B cell (primary cell): ENCODE measurements at regions not wholly inside any gene's neighbourhood (a gene's known extent, or its start where the extent isn't known, plus 50 kb on each side); places are given as distances from the start of the nearest gene placed in this dataset.

Experiments used
- ATAC-seq: fragments of 200-7000 bp; cut with Tn5 transposase; one replicate; pipeline ENCODE4 v1.10.0; 2021; ENCODE audit warnings: low read depth, mild to moderate bottlenecking, moderate number of reproducible peaks, moderate library complexity
- CTCF ChIA-PET: fragments of 350-600 bp; sonication (Branson Sonifier 250); formaldehyde crosslinking; loops from one replicate; lab custom pipeline; 2021; ENCODE audit warnings: antibody characterized with exemption, inconsistent platforms; lab: Charles Lee
- POLR2A ChIA-PET: fragments of 350-600 bp; sonication (Branson Sonifier 250); formaldehyde crosslinking; loops from one replicate; lab custom pipeline; 2021; ENCODE audit warnings: antibody characterized with exemption; lab: Charles Lee
- DNase-seq: peaks from one replicate; pipeline ENCODE4 v3.0.0; 2013
- H2AFZ ChIP-seq: 2 replicates; pipeline ENCODE4 v1.6.1; 2012; ENCODE audit warnings: mild to moderate bottlenecking, low read depth, low read length; ENCODE audit not compliant: insufficient read depth, poor library complexity, severe bottlenecking
- H3K27ac ChIP-seq, 2 donors: 1 replicate in 1 of 2; 2 replicates in 1 of 2; pipeline ENCODE4 v1.5.1; 2012 to 2013; ENCODE audit warnings: low read length in 2 of 2, mild to moderate bottlenecking in 2 of 2, moderate library complexity in 1 of 2
- H3K27me3 ChIP-seq, 4 experiments: fragments of 200-600 bp in 1 of 4; sonication (generic) in 1 of 4; replicated peaks in 1 of 4; 1 replicate in 2 of 4; 2 replicates in 2 of 4; pipeline versions ENCODE4 v1.6.1 to v1.7.0; 2013 to 2016; ENCODE audit warnings: low read length in 3 of 4, mild to moderate bottlenecking in 2 of 4, mixed read lengths in 1 of 4, moderate library complexity in 1 of 4; ENCODE audit not compliant: insufficient read depth in 4 of 4, control insufficient read depth in 3 of 4; ENCODE audit errors: control extremely low read depth in 1 of 4
- H3K36me3 ChIP-seq, 2 experiments: replicated peaks in 1 of 2; 1 replicate in 1 of 2; 2 replicates in 1 of 2; pipeline versions ENCODE4 v1.6.1 to v1.7.1; 2013; ENCODE audit warnings: low read length in 1 of 2; ENCODE audit not compliant: insufficient read depth in 2 of 2, control insufficient read depth in 1 of 2; ENCODE audit errors: control extremely low read depth in 1 of 2, extremely low read depth in 1 of 2
- H3K4me1 ChIP-seq, 2 donors: fragments of 200-600 bp in 1 of 2; sonication (generic) in 1 of 2; 1 replicate in 1 of 2; 2 replicates in 1 of 2; pipeline versions ENCODE4 v1.5.1 to v1.6.1; 2013 to 2017; ENCODE audit warnings: low read length in 2 of 2; ENCODE audit not compliant: control insufficient read depth in 2 of 2, insufficient read depth in 2 of 2
- H3K4me2 ChIP-seq: replicated peaks from 2 replicates; pipeline ENCODE3; 2012; ENCODE audit warnings: mild to moderate bottlenecking, low read depth, low read length; ENCODE audit not compliant: poor library complexity, severe bottlenecking
- H3K4me3 ChIP-seq, 5 experiments: fragments of 200-600 bp in 1 of 5; sonication (generic) in 1 of 5; 1 replicate in 3 of 5; 2 replicates in 2 of 5; pipeline versions ENCODE4 v1.5.1 to v1.7.0; 2011 to 2016; ENCODE audit warnings: low read length in 4 of 5, mild to moderate bottlenecking in 4 of 5, low read depth in 2 of 5, control low read depth in 1 of 5, moderate library complexity in 1 of 5; ENCODE audit not compliant: insufficient read depth in 1 of 5; ENCODE audit errors: control extremely low read depth in 1 of 5, extremely low read depth in 1 of 5
- H3K79me2 ChIP-seq: fragments of 200-600 bp; sonication (generic); one replicate; pipeline ENCODE4 v1.6.0; 2016; ENCODE audit warnings: low read length; ENCODE audit not compliant: control insufficient read depth, insufficient read depth
- H3K9ac ChIP-seq: fragments of 200-600 bp; sonication (generic); 2 replicates; pipeline ENCODE4 v1.6.1; 2017; ENCODE audit warnings: mild to moderate bottlenecking, low read length, moderate library complexity
- H3K9me3 ChIP-seq, 3 donors: one replicate each; pipeline versions ENCODE4 v1.6.1 to v1.7.1; 2013; ENCODE audit warnings: low read length in 2 of 3; ENCODE audit not compliant: control insufficient read depth in 2 of 3, insufficient read depth in 1 of 3; ENCODE audit errors: control extremely low read depth in 1 of 3
- H4K20me1 ChIP-seq: 2 replicates; pipeline ENCODE4 v1.6.0; 2012; ENCODE audit warnings: mild to moderate bottlenecking, low read length; ENCODE audit not compliant: insufficient read depth, control insufficient read depth, poor library complexity, severe bottlenecking
- H3K27ac Mint-ChIP-seq: one replicate; pipeline ENCODE4 v1.8.0; 2021; ENCODE audit warnings: mixed read lengths
- H3K27me3 Mint-ChIP-seq: one replicate; pipeline ENCODE4 v1.8.0; 2021; ENCODE audit warnings: mixed read lengths
- H3K4me1 Mint-ChIP-seq: one replicate; pipeline ENCODE4 v1.8.0; 2021; ENCODE audit warnings: mixed read lengths
- H3K4me3 Mint-ChIP-seq: one replicate; pipeline ENCODE4 v1.8.0; 2021; ENCODE audit warnings: mixed read lengths
- H3K9me3 Mint-ChIP-seq: one replicate; pipeline ENCODE4 v1.8.0; 2022; ENCODE audit warnings: mixed read lengths; ENCODE audit not compliant: insufficient read depth
- CTCF ChIP-seq: fragments of 200-600 bp; IDR thresholded peaks from one replicate; pipeline ENCODE4 v1.8.0; 2022; ENCODE audit warnings: antibody characterized with exemption, mild to moderate bottlenecking
- EZH2 ChIP-seq: IDR thresholded peaks from 2 replicates; pipeline ENCODE4 v1.6.1; 2012; ENCODE audit warnings: borderline replicate concordance, low read depth, mild to moderate bottlenecking, moderate library complexity, low read length; ENCODE audit not compliant: insufficient read depth, poor library complexity, severe bottlenecking
- WGBS: methylation state at CpG from one replicate; pipeline ENCODE4 v1.1.5; 2013; ENCODE audit warnings: missing lambda C conversion rate; ENCODE audit not compliant: insufficient coverage; 5-methylcytosine and 5-hydroxymethylcytosine counted together
- intact Hi-C: fragments of 100-400 bp; cut with micrococcal nuclease; formaldehyde crosslinking; loops from one replicate; pipeline ENCODE4 v1.10.0; 2022

- CTCF ChIA-PET: no interaction called here
- H2AFZ ChIP-seq: no peak overlapping the region
- H3K4me3 ChIP-seq: no peak overlapping the region
- intact Hi-C loops: no loop called here
- no peaks in the 10 kb centered on the region for H3K9me3 Mint-ChIP-seq
- DNase-seq: no peak
- no peak overlapping the region for H3K9ac ChIP-seq
- no peaks in the 10 kb centered on the region for H4K20me1 ChIP-seq
- no peak overlapping the region for H3K4me3 Mint-ChIP-seq
- H3K27ac Mint-ChIP-seq: no peak overlapping the region
- no peak overlapping the region for H3K4me2 ChIP-seq
- no peak for ATAC-seq
- H3K79me2 ChIP-seq: no peaks in the 10 kb centered on the region
- H3K36me3 ChIP-seq: no peaks in the 10 kb centered on the region
- no peaks in the 10 kb centered on the region for H3K4me1 Mint-ChIP-seq
- H3K27me3 ChIP-seq: no peaks in the 10 kb centered on the region
- peaks cover 0 to 8% (median 0%) of the 10 kb centered on the region in 3 donors for H3K9me3 ChIP-seq
- WGBS: 98% methylated on average over 8 of the region's 12 CpGs
- POLR2A ChIA-PET: no interaction called here
- TF ChIP-seq CTCF (no peak), EZH2 (no peak)
- H3K27me3 Mint-ChIP-seq: no peaks in the 10 kb centered on the region
- no peaks in the 10 kb centered on the region for H3K4me1 ChIP-seq
- H3K27ac ChIP-seq: no peak overlapping the region
Observed at GRCh38 chr18:77853859-77854258, 604.2 kb downstream of the GALR1 start.

GRCh38 chr18:77857678-77858655 lies 608.3 kb downstream of the GALR1 start:
- Histone ChIP-seq H4K20me1 (no peaks in the 10 kb centered on the region), H3K27ac (no peak overlapping the region), H2AFZ (no peak overlapping the region), H3K36me3 (no peaks in the 10 kb centered on the region), H3K4me2 (no peak overlapping the region), H3K9ac (no peak overlapping the region), H3K4me3 (no peak overlapping the region), H3K27me3 (no peaks in the 10 kb centered on the region), H3K4me1 (no peaks in the 10 kb centered on the region), H3K9me3 (peaks cover 0 to 8% (median 0%) of the 10 kb centered on the region in 3 donors), H3K79me2 (no peaks in the 10 kb centered on the region)
- WGBS: 73% methylated on average over 3 of the region's 9 CpGs
- ATAC-seq (no peak), DNase-seq (no peak)
- H3K27ac Mint-ChIP-seq: no peak overlapping the region
- ChIA-PET CTCF (no interaction called here), POLR2A (no interaction called here)
- no peaks in the 10 kb centered on the region for H3K4me1 Mint-ChIP-seq
- H3K9me3 Mint-ChIP-seq: no peaks in the 10 kb centered on the region
- intact Hi-C loops: no loop called here
- TF ChIP-seq CTCF (no peak), EZH2 (no peak)
- no peak overlapping the region for H3K4me3 Mint-ChIP-seq
- no peaks in the 10 kb centered on the region for H3K27me3 Mint-ChIP-seq
